ENCODE measurements at regions not wholly inside any gene's neighbourhood (a gene's known extent, or its start where the extent isn't known, plus 50 kb on each side); places are given as distances from the start of the nearest gene placed in this dataset.

- TF ChIP-seq CTCF (IDR thresholded peaks at IDR 0.05) (no peak), POLR2A (IDR thresholded peaks at IDR 0.05) (no peak)
Measured at GRCh38 chr7:26535483-26536007, 243.9 kb downstream of the SNX10 start.

Measured in vagina (tissue), 2 donors.